GM19240 (cell line): ENCODE measurements at regions not wholly inside any gene's neighbourhood (a gene's known extent, or its start where the extent isn't known, plus 50 kb on each side); places are given as distances from the start of the nearest gene placed in this dataset.

ENCODE experiments used
- DNase-seq: peaks from one replicate; pipeline ENCODE4 v3.0.0; 2011; ENCODE audit warnings: low spot score; ENCODE audit not compliant: insufficient read length

- DNase-seq = no peak
Measured at GRCh38 chr6:138607478-138608433, 108.5 kb upstream of the NHSL1 start.

GRCh38 chr6:138608896-138609295 is 109.6 kb upstream of the NHSL1 start:
- DNase-seq = no peak

- DNase-seq = no peak
Measured at GRCh38 chr6:138609801-138610430, 110.6 kb upstream of the NHSL1 start.

GRCh38 chr6:138610816-138611215 is 111.5 kb upstream of the NHSL1 start:
- no peak for DNase-seq

GRCh38 chr6:138614151-138614550 is 114.9 kb upstream of the NHSL1 start:
- no peak for DNase-seq

GRCh38 chr6:138618168-138618567 is 118.9 kb upstream of the NHSL1 start:
- DNase-seq = no peak

- no peak for DNase-seq
Measured at GRCh38 chr6:138620630-138621029, 121.3 kb upstream of the NHSL1 start.

- DNase-seq = no peak
Measured at GRCh38 chr6:138622967-138623366, 123.7 kb upstream of the NHSL1 start.

GRCh38 chr6:138631566-138631965 is 132.3 kb upstream of the NHSL1 start:
- DNase-seq = no peak

GRCh38 chr6:138637822-138638221 is 135.7 kb upstream of the CCDC28A start:
- DNase-seq = no peak

GRCh38 chr6:138638604-138639003 is 135.0 kb upstream of the CCDC28A start:
- no peak for DNase-seq

GRCh38 chr6:138640028-138640427 is 133.5 kb upstream of the CCDC28A start:
- DNase-seq = no peak

- no peak for DNase-seq
Measured at GRCh38 chr6:138643210-138643609, 130.4 kb upstream of the CCDC28A start.

GRCh38 chr6:138645976-138646640 is 127.5 kb upstream of the CCDC28A start:
- no peak for DNase-seq

- DNase-seq = no peak
Measured at GRCh38 chr6:138647006-138647405, 126.6 kb upstream of the CCDC28A start.

- no peak for DNase-seq
Measured at GRCh38 chr6:138648127-138648526, 125.4 kb upstream of the CCDC28A start.

- no peak for DNase-seq
Measured at GRCh38 chr6:138651491-138651890, 122.1 kb upstream of the CCDC28A start.

- no peak for DNase-seq
Measured at GRCh38 chr6:138652824-138653223, 120.7 kb upstream of the CCDC28A start.

GRCh38 chr6:138653435-138653834 is 120.1 kb upstream of the CCDC28A start:
- DNase-seq = no peak

- DNase-seq = no peak
Measured at GRCh38 chr6:138654715-138655634, 118.6 kb upstream of the CCDC28A start.

GRCh38 chr6:138655828-138656227 is 117.7 kb upstream of the CCDC28A start:
- no peak for DNase-seq
